SK-N-SH (cell line): ENCODE measurements at regions not wholly inside any gene's neighbourhood (a gene's known extent, or its start where the extent isn't known, plus 50 kb on each side); places are given as distances from the start of the nearest gene placed in this dataset.

Experiments used
- CTCF ChIA-PET: fragments of 300-600, 350-600 bp; formaldehyde crosslinking; extraction: SDS; loops from one replicate; lab custom pipeline; 2021; lab: Yijun Ruan, JAX
- POLR2A ChIA-PET: fragments of 350-600 bp; sonication (Branson Sonifier 250); formaldehyde crosslinking; extraction: SDS; loops from one replicate; lab custom pipeline; 2020; ENCODE audit warnings: antibody characterized with exemption, inconsistent platforms; lab: Yijun Ruan, JAX
- DNase-seq: peaks from one replicate; pipeline ENCODE4 v3.0.0; 2012
- H2AFZ ChIP-seq: fragments of 200-600 bp; sonication (generic); 2 replicates; pipeline ENCODE4 v1.8.1; 2016; ENCODE audit warnings: antibody characterized with exemption, mild to moderate bottlenecking, low read depth
- H3F3A ChIP-seq: fragments of 200-600 bp; sonication (generic); replicated peaks from 2 replicates; pipeline ENCODE3; 2016; ENCODE audit warnings: antibody characterized with exemption, mild to moderate bottlenecking; ENCODE audit not compliant: insufficient read depth
- H3K27ac ChIP-seq, 2 experiments: fragments of 200-500 bp in 1 of 2; fragments of 200-600 bp in 1 of 2; sonication (Bioruptor generic) in 1 of 2; sonication (generic), shearing (Covaris generic) in 1 of 2; 2 replicates each; pipeline versions ENCODE4 v1.5.1 to v1.6.1; 2014 to 2016; ENCODE audit warnings: low read depth in 2 of 2, inconsistent platforms in 1 of 2, low read length in 1 of 2, mild to moderate bottlenecking in 1 of 2, mixed read lengths in 1 of 2
- H3K27me3 ChIP-seq: fragments of 200-600 bp; sonication (generic), shearing (Covaris generic); 2 replicates; pipeline ENCODE4 v1.6.1; 2016; ENCODE audit warnings: mixed run types; ENCODE audit not compliant: insufficient read depth
- H3K36me3 ChIP-seq, 2 experiments: fragments of 200-500 bp in 1 of 2; fragments of 200-600 bp in 1 of 2; sonication (Bioruptor generic) in 1 of 2; sonication (generic) in 1 of 2; replicated peaks in 1 of 2; 2 replicates each; pipeline versions ENCODE3 to v1.5.1; 2014 to 2016; ENCODE audit warnings: low read length in 1 of 2, mild to moderate bottlenecking in 1 of 2; ENCODE audit not compliant: insufficient read depth in 2 of 2, control insufficient read depth in 1 of 2
- H3K4me1 ChIP-seq, 2 experiments: fragments of 200-500 bp in 1 of 2; fragments of 200-600 bp in 1 of 2; sonication (Bioruptor generic) in 1 of 2; sonication (generic), shearing (Covaris generic) in 1 of 2; 2 replicates each; pipeline versions ENCODE4 v1.5.1 to v1.6.1; 2014 to 2016; ENCODE audit warnings: low read depth in 1 of 2, low read length in 1 of 2, mixed run types in 1 of 2; ENCODE audit not compliant: insufficient read depth in 2 of 2, control insufficient read depth in 1 of 2
- H3K4me2 ChIP-seq: fragments of 200-600 bp; sonication (generic), shearing (Covaris generic); 2 replicates; pipeline ENCODE4 v1.6.1; 2017; ENCODE audit warnings: mixed run types
- H3K4me3 ChIP-seq, 2 experiments: fragments of 200-500 bp in 1 of 2; fragments of 200-600 bp in 1 of 2; sonication (Bioruptor generic) in 1 of 2; sonication (generic), shearing (Covaris generic) in 1 of 2; 2 replicates each; pipeline versions ENCODE4 v1.5.1 to v1.8.1; 2014 to 2016; ENCODE audit warnings: low read depth in 2 of 2, inconsistent platforms in 1 of 2, low read length in 1 of 2, mild to moderate bottlenecking in 1 of 2, mixed read lengths in 1 of 2, moderate library complexity in 1 of 2
- H3K79me2 ChIP-seq: fragments of 200-600 bp; sonication (generic); 2 replicates; pipeline ENCODE4 v1.8.1; 2017; ENCODE audit warnings: mild to moderate bottlenecking; ENCODE audit not compliant: insufficient read depth
- H3K9ac ChIP-seq: fragments of 200-600 bp; sonication (generic); 2 replicates; pipeline ENCODE4 v1.6.1; 2017; ENCODE audit warnings: mixed run types
- H3K9me2 ChIP-seq: fragments of 200-600 bp; sonication (generic); 2 replicates; pipeline ENCODE4 v1.6.1; 2017; ENCODE audit warnings: mixed run types
- H3K9me3 ChIP-seq: fragments of 200-600 bp; sonication (generic); 2 replicates; pipeline ENCODE4 v1.6.1; 2017; ENCODE audit warnings: mixed run types, mild to moderate bottlenecking, moderate library complexity
- H4K20me1 ChIP-seq: fragments of 200-600 bp; sonication (generic); 2 replicates; pipeline ENCODE4 v1.6.1; 2017; ENCODE audit warnings: mild to moderate bottlenecking, mixed run types; ENCODE audit not compliant: insufficient read depth
- CTCF ChIP-seq: fragments of 200-600 bp; sonication (generic); IDR thresholded peaks from 2 replicates; pipeline ENCODE4 v1.6.1; 2017; ENCODE audit warnings: antibody characterized with exemption, mild to moderate bottlenecking, moderate library complexity
- ELF1 ChIP-seq: IDR thresholded peaks from 2 replicates; pipeline ENCODE4 v1.4.0; 2012
- EP300 ChIP-seq, 2 experiments: IDR thresholded peaks; 2 replicates each; pipeline versions ENCODE4 v1.4.0 to v1.6.1; 2012; ENCODE audit warnings: borderline replicate concordance in 1 of 2, low read depth in 1 of 2, low read length in 1 of 2
- EZH2phosphoT487 ChIP-seq: fragments of 200-600 bp; sonication (generic); IDR thresholded peaks from 2 replicates; pipeline ENCODE4 v1.6.1; 2017; ENCODE audit warnings: low read depth, mixed run types, mild to moderate bottlenecking, antibody characterized with exemption, moderate library complexity, borderline replicate concordance
- FOSL2 ChIP-seq: IDR thresholded peaks from 2 replicates; pipeline ENCODE4 v1.4.0; 2012; ENCODE audit warnings: low read depth, mild to moderate bottlenecking, moderate library complexity, borderline replicate concordance
- GABPA ChIP-seq: IDR thresholded peaks from 2 replicates; pipeline ENCODE4 v1.4.0; 2012; ENCODE audit warnings: low read depth, mild to moderate bottlenecking
- GATA2 ChIP-seq: sonication (generic); formaldehyde crosslinking; IDR thresholded peaks from 2 replicates; pipeline ENCODE4 v1.5.0; 2020; ENCODE audit warnings: mild to moderate bottlenecking, missing genetic modification reagents
- IRF3 ChIP-seq: fragments of 150-350 bp; IDR thresholded peaks from 2 replicates; pipeline ENCODE4 v1.6.1; 2016; ENCODE audit warnings: mild to moderate bottlenecking, low read depth, low read length
- JUND ChIP-seq: IDR thresholded peaks from 2 replicates; pipeline ENCODE4 v1.4.0; 2012
- MAX ChIP-seq: IDR thresholded peaks from 2 replicates; pipeline ENCODE4 v1.4.0; 2012; ENCODE audit warnings: low read depth
- MEF2A ChIP-seq: IDR thresholded peaks from 2 replicates; pipeline ENCODE4 v1.4.0; 2012; ENCODE audit warnings: low read depth, borderline replicate concordance
- POLR2AphosphoS5 ChIP-seq: IDR thresholded peaks from 2 replicates; pipeline ENCODE4 v1.6.1; 2012; ENCODE audit warnings: low read depth, low read length
- RAD21 ChIP-seq: IDR thresholded peaks from 2 replicates; pipeline ENCODE4 v1.6.1; 2012; ENCODE audit warnings: mild to moderate bottlenecking, low read length
- SIN3A ChIP-seq: IDR thresholded peaks from 2 replicates; pipeline ENCODE4 v1.6.1; 2012; ENCODE audit warnings: low read depth, mild to moderate bottlenecking, low read length, moderate library complexity, borderline replicate concordance
- TEAD4 ChIP-seq: IDR thresholded peaks from 2 replicates; pipeline ENCODE4 v1.4.0; 2012; ENCODE audit warnings: mild to moderate bottlenecking, borderline replicate concordance; ENCODE audit not compliant: insufficient read depth
- USF1 ChIP-seq: IDR thresholded peaks from 2 replicates; pipeline ENCODE4 v1.4.0; 2012; ENCODE audit warnings: low read depth, borderline replicate concordance
- WGBS: methylation state at CpG from one replicate; pipeline ENCODE4 v1.1.6; 2017; ENCODE audit warnings: low lambda C conversion rate; 5-methylcytosine and 5-hydroxymethylcytosine counted together

GRCh38 chr15:29589975-29590374 lies 232.3 kb downstream of the TJP1 start (continued):
- TF ChIP-seq GATA2, result no peak
- no peak for TF ChIP-seq RAD21
- TF ChIP-seq GABPA, result no peak
- no peak for TF ChIP-seq ELF1

- Histone ChIP-seq H3K9me3 (no peaks in the 10 kb centered on the region), H3K4me2 (no peak overlapping the region), H3K36me3 (no peaks in the 10 kb centered on the region), H3K9ac (no peak overlapping the region), H3K4me1 (no peaks in the 10 kb centered on the region)
- WGBS, result 76% methylated on average over 9 of the region's 9 CpGs
- no peak for DNase-seq
- no peak for TF ChIP-seq EZH2phosphoT487
- TF ChIP-seq, all 33 proteins: peak for 0
- Histone ChIP-seq H3K79me2 (no peaks in the 10 kb centered on the region), H3F3A (no peaks in the 10 kb centered on the region), H3K9me2 (no peaks in the 10 kb centered on the region), H4K20me1 (no peaks in the 10 kb centered on the region), H3K27ac (no peak overlapping the region), H3K27me3 (no peaks in the 10 kb centered on the region; the same call in 1 of the 2 replicates), H3K4me3 (no peak overlapping the region), H2AFZ (no peak overlapping the region)
- CTCF ChIA-PET, result no interaction called here
- POLR2A ChIA-PET, result no interaction called here
Observed at GRCh38 chr15:29589416-29589815, 232.9 kb downstream of the TJP1 start.

- H3K36me3 ChIP-seq, result no peaks in the 10 kb centered on the region
- ChIA-PET CTCF (interaction anchor here (0.9 kb wide), 1 partner anchor 23 kb away, joined by 3 read pairs; no protein-coding TSS in a partner anchor), POLR2A (no interaction called here)
- no peaks in the 10 kb centered on the region for H4K20me1 ChIP-seq
- H3K4me1 ChIP-seq, result peaks cover 0 to 4% of the 10 kb centered on the region in 2 experiments; a peak in 1 of 4 replicates
- WGBS, result 23% methylated on average over 4 of the region's 4 CpGs
- no peak overlapping the region for H3K4me2 ChIP-seq
- no peaks in the 10 kb centered on the region for H3K9me2 ChIP-seq
- H3K9ac ChIP-seq, result no peak overlapping the region
- no peak overlapping the region for H3K27ac ChIP-seq
- H3K79me2 ChIP-seq, result no peaks in the 10 kb centered on the region
- no peaks in the 10 kb centered on the region for H3F3A ChIP-seq
- H3K4me3 ChIP-seq, result no peak overlapping the region
- DNase-seq, result no peak
- peaks cover 39% of the 10 kb centered on the region for H3K27me3 ChIP-seq
- no peak for TF ChIP-seq POLR2AphosphoS5
- TF ChIP-seq EP300 (IDR thresholded peaks at IDR 0.05; ENCODE audit: borderline replicate concordance in 1 of 2, low read depth in 1 of 2, low read length in 1 of 2), result no peak
- TF ChIP-seq USF1, result no peak
- TF ChIP-seq JUND, result no peak
- TF ChIP-seq EZH2phosphoT487, result no peak
- no peak for TF ChIP-seq MAX
- no peak for TF ChIP-seq TEAD4
- TF ChIP-seq CTCF, result no peak
- TF ChIP-seq ELF1, result no peak
- no peak for TF ChIP-seq SIN3A
- no peak for TF ChIP-seq IRF3
- TF ChIP-seq GABPA, result no peak
- no peak for TF ChIP-seq MEF2A
- TF ChIP-seq GATA2, result no peak
- no peak for TF ChIP-seq FOSL2
- no peak overlapping the region for H2AFZ ChIP-seq
- no peaks in the 10 kb centered on the region for H3K9me3 ChIP-seq
Observed at GRCh38 chr15:29573197-29573838, 248.9 kb downstream of the TJP1 start.
